Psoas muscle (tissue), 7 donors: ENCODE measurements at regions not wholly inside any gene's neighbourhood (a gene's known extent, or its start where the extent isn't known, plus 50 kb on each side); places are given as distances from the start of the nearest gene placed in this dataset.

ENCODE experiments used
- ATAC-seq, 4 donors: fragments of 200-7000 bp; cut with Tn5 transposase; one replicate each; pipeline ENCODE4 v1.9.1; 2020; ENCODE audit warnings: moderate library complexity in 3 of 4, mild to moderate bottlenecking in 2 of 4
- DNase-seq, 2 donors: peaks; one replicate each; pipeline ENCODE4 v3.0.0-alpha.2; 2020
- H3K27ac ChIP-seq: fragments of 200-600 bp; one replicate; pipeline ENCODE4 v1.8.0; 2022
- H3K27me3 ChIP-seq, 3 donors: fragments of 200-600 bp in 1 of 3; one replicate each; pipeline versions ENCODE4 v1.6.1 to v1.8.0; 2013 to 2022; ENCODE audit warnings: low read length in 2 of 3, mild to moderate bottlenecking in 2 of 3, moderate library complexity in 1 of 3; ENCODE audit not compliant: insufficient read depth in 3 of 3
- H3K36me3 ChIP-seq, 2 donors: fragments of 200-600 bp in 1 of 2; one replicate each; pipeline versions ENCODE4 v1.6.1 to v1.8.0; 2013 to 2022; ENCODE audit warnings: low read depth in 1 of 2, mild to moderate bottlenecking in 1 of 2, moderate library complexity in 1 of 2; ENCODE audit not compliant: insufficient read depth in 1 of 2
- H3K4me1 ChIP-seq: fragments of 200-600 bp; one replicate; pipeline ENCODE4 v1.8.0; 2022
- H3K4me3 ChIP-seq: fragments of 200-600 bp; one replicate; pipeline ENCODE4 v1.8.0; 2022; ENCODE audit warnings: mild to moderate bottlenecking
- H3K9me3 ChIP-seq: fragments of 200-600 bp; one replicate; pipeline ENCODE4 v1.8.0; 2022
- CTCF ChIP-seq: fragments of 200-600 bp; IDR thresholded peaks from one replicate; pipeline ENCODE4 v1.8.0; 2022; ENCODE audit warnings: antibody characterized with exemption
- WGBS, 3 donors: extraction: QIAGEN DNeasy Blood & Tissue Kit; methylation state at CpG; one replicate each; pipeline versions ENCODE4 v1.1.6 to v1.1.7; 2013; 5-methylcytosine and 5-hydroxymethylcytosine counted together
- intact Hi-C, 2 donors: fragments of 100-400 bp; cut with DNase I; formaldehyde crosslinking; loops; one replicate each; pipeline versions ENCODE4 v1.11.0 to v1.14.2; 2022
- donor health status: healthy with polysubstance abuse.
- donor health status: DM: no; HTN: no; CAD: no; lungs with moderate emphysema.
- donor health status: Bipolar disorder and iron deficiency.
- donor health status: healthy.
- donor health status: DM: yes; HTN: yes; CAD: no.
- donor health status: DM: no; HTN: no; CAD: no.
- donor health status: DM: yes; HTN: yes; CAD: no.

GRCh38 chr6:100322886-100323285, 141.8 kb downstream of the SIM1 start:
- Histone ChIP-seq H3K27ac (no peak overlapping the region), H3K4me3 (no peak overlapping the region), H3K27me3 (no peaks in the 10 kb centered on the region), H3K36me3 (no peaks in the 10 kb centered on the region), H3K4me1 (no peaks in the 10 kb centered on the region), H3K9me3 (no peaks in the 10 kb centered on the region)
- ATAC-seq, result no peak
- intact Hi-C loops, result loop anchor here in 1 of 2 donors (10.0 kb wide), 1 partner anchor 342 kb away; no protein-coding TSS in a partner anchor
- no peak for TF ChIP-seq CTCF
- DNase-seq, result no peak
- WGBS, 3 donors, result 82 to 89% (median 86%) methylated on average over 1 of the region's 1 CpG

- 87 to 96% (median 90%) methylated on average over 1 of the region's 1 CpG for WGBS, 3 donors
- DNase-seq (no peak), ATAC-seq (no peak)
- intact Hi-C loops, result loop anchor here in 1 of 2 donors (10.0 kb wide), 1 partner anchor 344 kb away; no protein-coding TSS in a partner anchor
- TF ChIP-seq CTCF, result no peak
- H3K27me3 ChIP-seq, result no peaks in the 10 kb centered on the region
- H3K27ac ChIP-seq, result no peak overlapping the region
- no peaks in the 10 kb centered on the region for H3K9me3 ChIP-seq
- no peaks in the 10 kb centered on the region for H3K4me1 ChIP-seq
- no peak overlapping the region for H3K4me3 ChIP-seq
- no peaks in the 10 kb centered on the region for H3K36me3 ChIP-seq
Observed at GRCh38 chr6:100320686-100321085, 144.0 kb downstream of the SIM1 start.

GRCh38 chr6:100317031-100317430, 147.7 kb downstream of the SIM1 start:
- Histone ChIP-seq H3K36me3 (no peaks in the 10 kb centered on the region), H3K4me3 (no peak overlapping the region), H3K27ac (no peak overlapping the region), H3K4me1 (no peaks in the 10 kb centered on the region), H3K27me3 (no peaks in the 10 kb centered on the region), H3K9me3 (no peaks in the 10 kb centered on the region)
- WGBS, 3 donors, result 41 to 45% (median 44%) methylated on average over 1 of the region's 1 CpG
- DNase-seq (no peak), ATAC-seq (no peak)
- no peak for TF ChIP-seq CTCF
- intact Hi-C loops, result no loop called here

GRCh38 chr6:100314186-100314585, 150.5 kb downstream of the SIM1 start:
- no peaks in the 10 kb centered on the region for H3K4me1 ChIP-seq
- no peaks in the 10 kb centered on the region for H3K36me3 ChIP-seq
- H3K9me3 ChIP-seq, result no peaks in the 10 kb centered on the region
- intact Hi-C loops, result no loop called here
- no peak overlapping the region for H3K4me3 ChIP-seq
- no peak overlapping the region for H3K27ac ChIP-seq
- ATAC-seq (no peak), DNase-seq (no peak)
- no peaks in the 10 kb centered on the region for H3K27me3 ChIP-seq
- TF ChIP-seq CTCF, result no peak

- H3K27ac ChIP-seq, result no peak overlapping the region
- no peak for TF ChIP-seq CTCF
- no peaks in the 10 kb centered on the region for H3K27me3 ChIP-seq
- H3K9me3 ChIP-seq, result no peaks in the 10 kb centered on the region
- DNase-seq (no peak), ATAC-seq (no peak)
- intact Hi-C loops, result no loop called here
- WGBS, 3 donors, result 77 to 87% (median 86%) methylated on average over 5 of the region's 5 CpGs
- no peak overlapping the region for H3K4me3 ChIP-seq
- no peaks in the 10 kb centered on the region for H3K4me1 ChIP-seq
- no peaks in the 10 kb centered on the region for H3K36me3 ChIP-seq
Observed at GRCh38 chr6:100311707-100312251, 152.9 kb downstream of the SIM1 start.
